IPS DF 6.9 (cell line): ENCODE measurements at regions not wholly inside any gene's neighbourhood (a gene's known extent, or its start where the extent isn't known, plus 50 kb on each side); places are given as distances from the start of the nearest gene placed in this dataset.
"Not testable (repeated sequence)": the region's sequence is repeated elsewhere in the genome, so short reads cannot be mapped to it uniquely, and the experiment has no call there.

Experiments
- DNase-seq: peaks from one replicate; pipeline ENCODE4 v3.0.0-alpha.2; 2013; ENCODE audit warnings: low read depth, low spot score
- H3K27ac ChIP-seq: one replicate; pipeline ENCODE4 v1.5.1; 2013; ENCODE audit warnings: low read length, control low read depth
- H3K27me3 ChIP-seq: 2 replicates; pipeline ENCODE4 v1.6.1; 2013; ENCODE audit warnings: mild to moderate bottlenecking, low read length; ENCODE audit not compliant: control insufficient read depth, insufficient read depth
- H3K36me3 ChIP-seq: 2 replicates; pipeline ENCODE4 v1.6.1; 2013; ENCODE audit warnings: low read length; ENCODE audit not compliant: control insufficient read depth, insufficient read depth
- H3K4me1 ChIP-seq: 2 replicates; pipeline ENCODE4 v1.6.1; 2013; ENCODE audit warnings: low read length; ENCODE audit not compliant: control insufficient read depth, insufficient read depth
- H3K4me3 ChIP-seq: 2 replicates; pipeline ENCODE4 v1.5.1; 2013; ENCODE audit warnings: mild to moderate bottlenecking, low read length
- H3K9me3 ChIP-seq: 2 replicates; pipeline ENCODE4 v1.6.1; 2013; ENCODE audit warnings: low read length, inconsistent platforms; ENCODE audit not compliant: control insufficient read depth, insufficient read depth
- WGBS: extraction: QIAGEN DNeasy Blood & Tissue Kit; methylation state at CpG from one replicate; pipeline ENCODE4 v1.1.7; 2013; ENCODE audit warnings: mixed read lengths, missing lambda C conversion rate; ENCODE audit not compliant: insufficient read length, insufficient coverage; 5-methylcytosine and 5-hydroxymethylcytosine counted together

GRCh38 chr4:85018983-85019382, 52.5 kb upstream of the WDFY3 start:
- Histone ChIP-seq H3K27ac (no peak overlapping the region), H3K27me3 (no peaks in the 10 kb centered on the region), H3K4me1 (no peaks in the 10 kb centered on the region), H3K9me3 (no peaks in the 10 kb centered on the region), H3K4me3 (no peak overlapping the region), H3K36me3 (no peaks in the 10 kb centered on the region)
- DNase-seq: no peak
- WGBS: 100% methylated on average over 1 of the region's 7 CpGs

GRCh38 chr4:85019411-85019810, 52.9 kb upstream of the WDFY3 start:
- no peaks in the 10 kb centered on the region for H3K4me1 ChIP-seq

GRCh38 chr4:85024671-85025070, 58.2 kb upstream of the WDFY3 start:
- no peaks in the 10 kb centered on the region for H3K4me1 ChIP-seq

More at GRCh38 chr4:85019411-85019810, 52.9 kb upstream of the WDFY3 start:
- Histone ChIP-seq H3K9me3 (no peaks in the 10 kb centered on the region), H3K36me3 (no peaks in the 10 kb centered on the region), H3K4me3 (no peak overlapping the region), H3K27me3 (no peaks in the 10 kb centered on the region), H3K27ac (no peak overlapping the region)
- no CpG with 5 or more reads among the region's 2 CpGs for WGBS
- DNase-seq: no peak

GRCh38 chr4:85028910-85029309, 62.4 kb upstream of the WDFY3 start:
- H3K36me3 ChIP-seq: no peaks in the 10 kb centered on the region
- no CpG with 5 or more reads among the region's 4 CpGs for WGBS

More at GRCh38 chr4:85024671-85025070, 58.2 kb upstream of the WDFY3 start:
- H3K9me3 ChIP-seq: no peaks in the 10 kb centered on the region; the same call in 1 of the 2 replicates
- WGBS: no CpG with 5 or more reads among the region's 6 CpGs
- no peak overlapping the region for H3K27ac ChIP-seq
- H3K4me3 ChIP-seq: no peak overlapping the region
- no peaks in the 10 kb centered on the region for H3K36me3 ChIP-seq
- DNase-seq: no peak
- no peaks in the 10 kb centered on the region for H3K27me3 ChIP-seq

GRCh38 chr4:85029453-85029852, 63.0 kb upstream of the WDFY3 start:
- Histone ChIP-seq H3K27me3 (no peaks in the 10 kb centered on the region), H3K27ac (no peak overlapping the region), H3K9me3 (no peaks in the 10 kb centered on the region; the same call in 1 of the 2 replicates), H3K4me1 (no peaks in the 10 kb centered on the region), H3K36me3 (no peaks in the 10 kb centered on the region), H3K4me3 (no peak overlapping the region)
- WGBS: no CpG with 5 or more reads among the region's 4 CpGs
- no peak for DNase-seq

More at GRCh38 chr4:85028910-85029309, 62.4 kb upstream of the WDFY3 start:
- no peak overlapping the region for H3K27ac ChIP-seq
- no peaks in the 10 kb centered on the region for H3K4me1 ChIP-seq
- no peak overlapping the region for H3K4me3 ChIP-seq
- H3K9me3 ChIP-seq: no peaks in the 10 kb centered on the region; the same call in 1 of the 2 replicates
- H3K27me3 ChIP-seq: no peaks in the 10 kb centered on the region
- DNase-seq: no peak

GRCh38 chr4:85030156-85030555, 63.7 kb upstream of the WDFY3 start:
- no peaks in the 10 kb centered on the region; the same call in 1 of the 2 replicates for H3K9me3 ChIP-seq
- no peak for DNase-seq
- H3K27me3 ChIP-seq: no peaks in the 10 kb centered on the region
- 100% methylated on average over 1 of the region's 3 CpGs for WGBS
- no peak overlapping the region for H3K4me3 ChIP-seq
- no peaks in the 10 kb centered on the region for H3K36me3 ChIP-seq
- no peaks in the 10 kb centered on the region for H3K4me1 ChIP-seq
- no peak overlapping the region for H3K27ac ChIP-seq

- not testable (repeated sequence) for H3K9me3 ChIP-seq, H3K27me3 ChIP-seq, H3K4me3 ChIP-seq, H3K27ac ChIP-seq, H3K4me1 ChIP-seq, H3K36me3 ChIP-seq, DNase-seq
- no CpG with 5 or more reads among the region's 6 CpGs for WGBS
These were observed 67.3 kb upstream of the WDFY3 start for GRCh38 chr4:85033838-85034237.

GRCh38 chr4:85039526-85039925, 73.0 kb upstream of the WDFY3 start:
- H3K4me1 ChIP-seq: no peaks in the 10 kb centered on the region
- H3K9me3 ChIP-seq: no peaks in the 10 kb centered on the region
- no CpG with 5 or more reads among the region's 1 CpG for WGBS
- no peaks in the 10 kb centered on the region for H3K27me3 ChIP-seq
- H3K36me3 ChIP-seq: no peaks in the 10 kb centered on the region
- DNase-seq: no peak
- H3K27ac ChIP-seq: no peak overlapping the region
- H3K4me3 ChIP-seq: no peak overlapping the region

- H3K27ac ChIP-seq, DNase-seq, H3K27me3 ChIP-seq, H3K9me3 ChIP-seq, H3K4me3 ChIP-seq, H3K4me1 ChIP-seq, H3K36me3 ChIP-seq: not testable (repeated sequence)
- no CpG with 5 or more reads among the region's 6 CpGs for WGBS
These were observed 77.5 kb upstream of the WDFY3 start for GRCh38 chr4:85043812-85044496.

GRCh38 chr4:85050736-85051135, 84.2 kb upstream of the WDFY3 start:
- no peak overlapping the region for H3K4me3 ChIP-seq
- H3K36me3 ChIP-seq: no peaks in the 10 kb centered on the region
- H3K9me3 ChIP-seq: no peaks in the 10 kb centered on the region
- H3K27me3 ChIP-seq: no peaks in the 10 kb centered on the region
- DNase-seq: no peak
- no peaks in the 10 kb centered on the region for H3K4me1 ChIP-seq
- no CpG with 5 or more reads among the region's 1 CpG for WGBS
- H3K27ac ChIP-seq: no peak overlapping the region

GRCh38 chr4:85051526-85051925, 85.0 kb upstream of the WDFY3 start:
- Histone ChIP-seq H3K36me3 (no peaks in the 10 kb centered on the region), H3K27me3 (no peaks in the 10 kb centered on the region), H3K4me3 (no peak overlapping the region), H3K27ac (no peak overlapping the region), H3K4me1 (no peaks in the 10 kb centered on the region), H3K9me3 (no peaks in the 10 kb centered on the region)
- DNase-seq: no peak
- no CpG with 5 or more reads among the region's 2 CpGs for WGBS
